PFSK-1 (cell line): ENCODE measurements at regions not wholly inside any gene's neighbourhood (a gene's known extent, or its start where the extent isn't known, plus 50 kb on each side); places are given as distances from the start of the nearest gene placed in this dataset.

Source experiments
- POLR2AphosphoS5 ChIP-seq: IDR thresholded peaks from 2 replicates; pipeline ENCODE4 v1.6.1; 2012; ENCODE audit warnings: low read depth, mild to moderate bottlenecking, control low read depth, low read length, moderate library complexity
- SIN3A ChIP-seq: IDR thresholded peaks from 2 replicates; pipeline ENCODE4 v1.6.1; 2012; ENCODE audit warnings: mild to moderate bottlenecking, low read length, moderate library complexity, borderline replicate concordance; ENCODE audit not compliant: insufficient read depth
- TAF1 ChIP-seq: IDR thresholded peaks from 2 replicates; pipeline ENCODE4 v1.6.1; 2012; ENCODE audit warnings: low read length, control low read depth, borderline replicate concordance; ENCODE audit not compliant: insufficient read depth
- TF ChIP-seq, protein P1 (sequence below), 2 experiments: IDR thresholded peaks; 2 replicates each; pipeline versions ENCODE4 v1.6.1 to v1.8.0; 2011 to 2012; ENCODE audit warnings: low read depth in 2 of 2, low read length in 2 of 2, control low read depth in 1 of 2, inconsistent platforms in 1 of 2, mild to moderate bottlenecking in 1 of 2, moderate library complexity in 1 of 2; ENCODE audit not compliant: insufficient read depth in 1 of 2

DNA sequence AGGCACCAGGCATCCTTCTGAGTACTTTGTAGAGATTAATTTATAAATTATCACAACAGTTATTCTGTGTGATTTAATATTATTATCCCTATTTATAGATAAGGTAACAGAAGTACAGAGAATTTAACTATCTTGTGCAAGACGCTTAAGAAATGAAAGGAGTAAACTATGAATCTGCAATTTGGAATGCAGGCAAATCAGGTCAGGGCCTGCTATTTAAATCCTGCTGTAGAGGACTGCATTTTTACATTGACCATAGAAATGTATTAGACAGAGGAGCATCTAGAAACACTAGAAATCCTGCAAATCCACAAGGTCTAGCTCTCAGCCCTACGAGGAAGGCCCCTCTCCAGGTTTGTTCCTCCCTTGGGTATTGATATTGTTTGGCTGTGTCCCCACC is 336.2 kb downstream of the ETS1 start:
- TF ChIP-seq POLR2AphosphoS5 (no peak), SIN3A (no peak), TAF1 (no peak)
- TF ChIP-seq, protein P1, sequence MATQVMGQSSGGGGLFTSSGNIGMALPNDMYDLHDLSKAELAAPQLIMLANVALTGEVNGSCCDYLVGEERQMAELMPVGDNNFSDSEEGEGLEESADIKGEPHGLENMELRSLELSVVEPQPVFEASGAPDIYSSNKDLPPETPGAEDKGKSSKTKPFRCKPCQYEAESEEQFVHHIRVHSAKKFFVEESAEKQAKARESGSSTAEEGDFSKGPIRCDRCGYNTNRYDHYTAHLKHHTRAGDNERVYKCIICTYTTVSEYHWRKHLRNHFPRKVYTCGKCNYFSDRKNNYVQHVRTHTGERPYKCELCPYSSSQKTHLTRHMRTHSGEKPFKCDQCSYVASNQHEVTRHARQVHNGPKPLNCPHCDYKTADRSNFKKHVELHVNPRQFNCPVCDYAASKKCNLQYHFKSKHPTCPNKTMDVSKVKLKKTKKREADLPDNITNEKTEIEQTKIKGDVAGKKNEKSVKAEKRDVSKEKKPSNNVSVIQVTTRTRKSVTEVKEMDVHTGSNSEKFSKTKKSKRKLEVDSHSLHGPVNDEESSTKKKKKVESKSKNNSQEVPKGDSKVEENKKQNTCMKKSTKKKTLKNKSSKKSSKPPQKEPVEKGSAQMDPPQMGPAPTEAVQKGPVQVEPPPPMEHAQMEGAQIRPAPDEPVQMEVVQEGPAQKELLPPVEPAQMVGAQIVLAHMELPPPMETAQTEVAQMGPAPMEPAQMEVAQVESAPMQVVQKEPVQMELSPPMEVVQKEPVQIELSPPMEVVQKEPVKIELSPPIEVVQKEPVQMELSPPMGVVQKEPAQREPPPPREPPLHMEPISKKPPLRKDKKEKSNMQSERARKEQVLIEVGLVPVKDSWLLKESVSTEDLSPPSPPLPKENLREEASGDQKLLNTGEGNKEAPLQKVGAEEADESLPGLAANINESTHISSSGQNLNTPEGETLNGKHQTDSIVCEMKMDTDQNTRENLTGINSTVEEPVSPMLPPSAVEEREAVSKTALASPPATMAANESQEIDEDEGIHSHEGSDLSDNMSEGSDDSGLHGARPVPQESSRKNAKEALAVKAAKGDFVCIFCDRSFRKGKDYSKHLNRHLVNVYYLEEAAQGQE (IDR thresholded peaks at IDR 0.05; ENCODE audit: insufficient read depth in 1 of 2, low read depth in 2 of 2, low read length in 2 of 2), result no peak
